Mesenteric fat pad (tissue), 1 donor: ENCODE measurements at regions not wholly inside any gene's neighbourhood (a gene's known extent, or its start where the extent isn't known, plus 50 kb on each side); places are given as distances from the start of the nearest gene placed in this dataset.
"Not testable (repeated sequence)": the region's sequence is repeated elsewhere in the genome, so short reads cannot be mapped to it uniquely, and the experiment has no call there.

Experiments used
- DNase-seq: peaks from one replicate; pipeline ENCODE4 v3.0.0-alpha.2; 2020; ENCODE audit warnings: low spot score
- donor health status: DM: yes; HTN: yes; CAD: no.

- DNase-seq = not testable (repeated sequence)
Measured at GRCh38 chr3:159681717-159682116, 306.9 kb upstream of the IL12A start.

GRCh38 chr3:159685801-159686200 is 302.8 kb upstream of the IL12A start:
- no peak for DNase-seq

GRCh38 chr3:159693226-159693625 is 295.4 kb upstream of the IL12A start:
- no peak for DNase-seq

GRCh38 chr3:159711560-159712333 is 276.9 kb upstream of the IL12A start:
- no peak for DNase-seq

- no peak for DNase-seq
Measured at GRCh38 chr3:159721324-159721723, 267.3 kb upstream of the IL12A start.

- no peak for DNase-seq
Measured at GRCh38 chr3:159723295-159723694, 265.3 kb upstream of the IL12A start.

- DNase-seq = no peak
Measured at GRCh38 chr3:159724627-159725026, 264.0 kb upstream of the IL12A start.

- no peak for DNase-seq
Measured at GRCh38 chr3:159726231-159726964, 262.2 kb upstream of the IL12A start.

GRCh38 chr3:159727506-159727905 is 261.1 kb upstream of the IL12A start:
- no peak for DNase-seq

GRCh38 chr3:159731254-159731653 is 257.4 kb upstream of the IL12A start:
- no peak for DNase-seq

GRCh38 chr3:159732172-159733111 is 256.2 kb upstream of the IL12A start:
- DNase-seq = no peak

- no peak for DNase-seq
Measured at GRCh38 chr3:159733194-159733860, 255.3 kb upstream of the IL12A start.

GRCh38 chr3:159734681-159735080 is 254.0 kb upstream of the IL12A start:
- DNase-seq = no peak

- no peak for DNase-seq
Measured at GRCh38 chr3:159739166-159739565, 249.5 kb upstream of the IL12A start.

GRCh38 chr3:159739969-159740368 is 248.7 kb upstream of the IL12A start:
- DNase-seq = no peak

- no peak for DNase-seq
Measured at GRCh38 chr3:159741281-159741680, 247.4 kb upstream of the IL12A start.

GRCh38 chr3:159748425-159748824 is 240.2 kb upstream of the IL12A start:
- DNase-seq = no peak

GRCh38 chr3:159749406-159749805 is 239.2 kb upstream of the IL12A start:
- DNase-seq = no peak

GRCh38 chr3:159751146-159751545 is 237.5 kb upstream of the IL12A start:
- DNase-seq = no peak

GRCh38 chr3:159751752-159752151 is 236.9 kb upstream of the IL12A start:
- no peak for DNase-seq
